ENCODE measurements at regions not wholly inside any gene's neighbourhood (a gene's known extent, or its start where the extent isn't known, plus 50 kb on each side); places are given as distances from the start of the nearest gene placed in this dataset.

DNA sequence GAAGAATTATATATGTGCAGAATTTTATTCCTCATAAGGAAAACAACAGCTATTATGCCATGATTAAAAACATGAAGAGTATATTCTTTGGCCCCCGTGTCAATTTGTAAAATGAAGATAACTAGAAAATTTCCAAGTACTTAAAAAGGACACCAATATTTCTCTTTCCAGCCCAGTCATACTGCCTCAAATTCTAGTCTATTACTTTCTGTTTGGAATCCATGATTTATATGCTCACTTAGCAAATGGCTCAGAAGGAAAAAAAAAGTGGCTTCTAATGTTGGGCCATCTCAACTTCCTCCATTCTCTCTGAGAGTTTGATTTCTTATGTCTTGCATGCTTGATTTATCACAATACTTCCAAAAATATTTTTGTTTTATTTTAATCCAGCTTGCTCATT, 1431.1 kb downstream of the AMY1C start:
- Histone ChIP-seq H2BK15ac (ENCODE audit: low read depth, poor library complexity, severe bottlenecking) (no peak overlapping the region), H3K4me1 (ENCODE audit: control insufficient read depth, insufficient read depth, low read depth, low read length) (no peaks in the 10 kb centered on the region), H2BK12ac (ENCODE audit: low read length in 2 of 2) (no peak overlapping the region), H3K9ac (ENCODE audit: low read length) (no peak overlapping the region), H3K27ac (ENCODE audit: low read length, poor library complexity, severe bottlenecking) (no peak overlapping the region), H3K23ac (ENCODE audit: low read length in 2 of 2) (no peak overlapping the region), H3K4me2 (ENCODE audit: low read length, poor library complexity, severe bottlenecking) (no peak overlapping the region), H3K14ac (ENCODE audit: low read length in 2 of 2) (no peak overlapping the region), H2AK5ac (ENCODE audit: low read length, severe bottlenecking) (no peak overlapping the region), H2BK120ac (ENCODE audit: low read depth, low read length) (no peak overlapping the region), H2BK5ac (ENCODE audit: low read depth, low read length, poor library complexity, severe bottlenecking) (no peak overlapping the region), H3K4me3 (ENCODE audit: insufficient read depth in 1 of 2, low read depth in 1 of 2, low read length in 2 of 2) (no peak overlapping the region), H4K91ac (ENCODE audit: low read length) (no peak overlapping the region), H3K36me3 (ENCODE audit: control insufficient read depth in 1 of 2, insufficient read depth in 2 of 2, low read depth in 1 of 2, low read length in 2 of 2) (no peaks in the 10 kb centered on the region), H3K27me3 (ENCODE audit: control insufficient read depth in 1 of 2, insufficient read depth in 1 of 2, low read length in 2 of 2) (no peaks in the 10 kb centered on the region), H3K79me1 (replicated peaks; ENCODE audit: low read length, poor library complexity, severe bottlenecking) (no peaks in the 10 kb centered on the region), H3K18ac (ENCODE audit: low read depth in 1 of 2, low read length in 2 of 2) (no peak overlapping the region), H3K4ac (ENCODE audit: low read depth in 1 of 2, low read length in 2 of 2) (no peak overlapping the region), H4K8ac (ENCODE audit: low read length) (no peak overlapping the region), H3K9me3 (ENCODE audit: control insufficient read depth, low read length) (no peaks in the 10 kb centered on the region), H2AFZ (ENCODE audit: low read depth, low read length) (no peak overlapping the region)
- no peak for DNase-seq
- WGBS = 80% methylated on average over 1 of the region's 1 CpG

GRCh38 chr1:105204836-105205371, 1455.2 kb downstream of the AMY1C start:
- Histone ChIP-seq H2BK12ac (ENCODE audit: low read length in 2 of 2) (no peak overlapping the region), H3K23ac (ENCODE audit: low read length in 2 of 2) (no peak overlapping the region), H3K14ac (ENCODE audit: low read length in 2 of 2) (no peak overlapping the region), H3K27me3 (ENCODE audit: control insufficient read depth in 1 of 2, insufficient read depth in 1 of 2, low read length in 2 of 2) (no peaks in the 10 kb centered on the region), H4K8ac (ENCODE audit: low read length) (no peak overlapping the region), H3K4me3 (ENCODE audit: insufficient read depth in 1 of 2, low read depth in 1 of 2, low read length in 2 of 2) (no peak overlapping the region), H4K91ac (ENCODE audit: low read length) (no peak overlapping the region), H2AK5ac (ENCODE audit: low read length, severe bottlenecking) (no peak overlapping the region), H3K4me2 (ENCODE audit: low read length, poor library complexity, severe bottlenecking) (no peak overlapping the region), H2BK15ac (ENCODE audit: low read depth, poor library complexity, severe bottlenecking) (no peak overlapping the region), H2AFZ (ENCODE audit: low read depth, low read length) (no peak overlapping the region), H3K4ac (ENCODE audit: low read depth in 1 of 2, low read length in 2 of 2) (no peak overlapping the region), H3K27ac (ENCODE audit: low read length, poor library complexity, severe bottlenecking) (no peak overlapping the region), H2BK5ac (ENCODE audit: low read depth, low read length, poor library complexity, severe bottlenecking) (no peak overlapping the region), H3K9me3 (ENCODE audit: control insufficient read depth, low read length) (peaks cover 7% of the 10 kb centered on the region), H3K79me1 (replicated peaks; ENCODE audit: low read length, poor library complexity, severe bottlenecking) (no peaks in the 10 kb centered on the region), H3K36me3 (ENCODE audit: control insufficient read depth in 1 of 2, insufficient read depth in 2 of 2, low read depth in 1 of 2, low read length in 2 of 2) (no peaks in the 10 kb centered on the region), H2BK120ac (ENCODE audit: low read depth, low read length) (no peak overlapping the region), H3K18ac (ENCODE audit: low read depth in 1 of 2, low read length in 2 of 2) (no peak overlapping the region), H3K4me1 (ENCODE audit: control insufficient read depth, insufficient read depth, low read depth, low read length) (no peaks in the 10 kb centered on the region), H3K9ac (ENCODE audit: low read length) (no peak overlapping the region)
- DNase-seq = no peak
- 83% methylated on average over 5 of the region's 5 CpGs for WGBS

GRCh38 chr1:105208581-105208980, 1458.9 kb downstream of the AMY1C start:
- no peak overlapping the region for H3K18ac ChIP-seq (ENCODE audit: low read depth in 1 of 2, low read length in 2 of 2)
- H3K9ac ChIP-seq (ENCODE audit: low read length) = no peak overlapping the region
- H2BK15ac ChIP-seq (ENCODE audit: low read depth, poor library complexity, severe bottlenecking) = no peak overlapping the region
- H2AFZ ChIP-seq (ENCODE audit: low read depth, low read length) = no peak overlapping the region
- no peak overlapping the region for H3K4me2 ChIP-seq (ENCODE audit: low read length, poor library complexity, severe bottlenecking)
- WGBS = 94% methylated on average over 3 of the region's 3 CpGs
- H3K4ac ChIP-seq (ENCODE audit: low read depth in 1 of 2, low read length in 2 of 2) = no peak overlapping the region
- no peak overlapping the region for H2BK120ac ChIP-seq (ENCODE audit: low read depth, low read length)
- no peak overlapping the region for H4K91ac ChIP-seq (ENCODE audit: low read length)
- no peak overlapping the region for H4K8ac ChIP-seq (ENCODE audit: low read length)
- no peaks in the 10 kb centered on the region for H3K79me1 ChIP-seq (replicated peaks; ENCODE audit: low read length, poor library complexity, severe bottlenecking)
- no peak overlapping the region for H3K4me3 ChIP-seq (ENCODE audit: insufficient read depth in 1 of 2, low read depth in 1 of 2, low read length in 2 of 2)
- H3K27me3 ChIP-seq (ENCODE audit: control insufficient read depth in 1 of 2, insufficient read depth in 1 of 2, low read length in 2 of 2) = no peaks in the 10 kb centered on the region
- no peak overlapping the region for H3K27ac ChIP-seq (ENCODE audit: low read length, poor library complexity, severe bottlenecking)
- H3K36me3 ChIP-seq (ENCODE audit: control insufficient read depth in 1 of 2, insufficient read depth in 2 of 2, low read depth in 1 of 2, low read length in 2 of 2) = no peaks in the 10 kb centered on the region
- H3K14ac ChIP-seq (ENCODE audit: low read length in 2 of 2) = no peak overlapping the region
- H3K23ac ChIP-seq (ENCODE audit: low read length in 2 of 2) = no peak overlapping the region
- no peak overlapping the region for H2BK5ac ChIP-seq (ENCODE audit: low read depth, low read length, poor library complexity, severe bottlenecking)
- no peak for DNase-seq
- H3K9me3 ChIP-seq (ENCODE audit: control insufficient read depth, low read length) = peaks cover 9% of the 10 kb centered on the region
- H2AK5ac ChIP-seq (ENCODE audit: low read length, severe bottlenecking) = no peak overlapping the region
- H2BK12ac ChIP-seq (ENCODE audit: low read length in 2 of 2) = no peak overlapping the region
- no peaks in the 10 kb centered on the region for H3K4me1 ChIP-seq (ENCODE audit: control insufficient read depth, insufficient read depth, low read depth, low read length)

GRCh38 chr1:105210747-105211146, 1461.0 kb downstream of the AMY1C start:
- Histone ChIP-seq H4K8ac (ENCODE audit: low read length) (no peak overlapping the region), H3K4me1 (ENCODE audit: control insufficient read depth, insufficient read depth, low read depth, low read length) (no peaks in the 10 kb centered on the region), H3K79me1 (replicated peaks; ENCODE audit: low read length, poor library complexity, severe bottlenecking) (no peaks in the 10 kb centered on the region), H3K14ac (ENCODE audit: low read length in 2 of 2) (no peak overlapping the region), H2BK120ac (ENCODE audit: low read depth, low read length) (no peak overlapping the region), H2BK15ac (ENCODE audit: low read depth, poor library complexity, severe bottlenecking) (no peak overlapping the region), H3K4me3 (ENCODE audit: insufficient read depth in 1 of 2, low read depth in 1 of 2, low read length in 2 of 2) (no peak overlapping the region), H3K4me2 (ENCODE audit: low read length, poor library complexity, severe bottlenecking) (no peak overlapping the region), H2BK5ac (ENCODE audit: low read depth, low read length, poor library complexity, severe bottlenecking) (no peak overlapping the region), H3K18ac (ENCODE audit: low read depth in 1 of 2, low read length in 2 of 2) (no peak overlapping the region), H3K27ac (ENCODE audit: low read length, poor library complexity, severe bottlenecking) (no peak overlapping the region), H3K36me3 (ENCODE audit: control insufficient read depth in 1 of 2, insufficient read depth in 2 of 2, low read depth in 1 of 2, low read length in 2 of 2) (no peaks in the 10 kb centered on the region), H2BK12ac (ENCODE audit: low read length in 2 of 2) (no peak overlapping the region), H3K27me3 (ENCODE audit: control insufficient read depth in 1 of 2, insufficient read depth in 1 of 2, low read length in 2 of 2) (no peaks in the 10 kb centered on the region), H3K4ac (ENCODE audit: low read depth in 1 of 2, low read length in 2 of 2) (no peak overlapping the region), H3K9me3 (ENCODE audit: control insufficient read depth, low read length) (peaks cover 2% of the 10 kb centered on the region), H4K91ac (ENCODE audit: low read length) (no peak overlapping the region), H3K9ac (ENCODE audit: low read length) (no peak overlapping the region), H3K23ac (ENCODE audit: low read length in 2 of 2) (no peak overlapping the region), H2AK5ac (ENCODE audit: low read length, severe bottlenecking) (no peak overlapping the region), H2AFZ (ENCODE audit: low read depth, low read length) (no peak overlapping the region)
- DNase-seq = no peak
